AG08395 (cell line): ENCODE measurements at regions not wholly inside any gene's neighbourhood (a gene's known extent, or its start where the extent isn't known, plus 50 kb on each side); places are given as distances from the start of the nearest gene placed in this dataset.
"Not testable (repeated sequence)": the region's sequence is repeated elsewhere in the genome, so short reads cannot be mapped to it uniquely, and the experiment has no call there.

Experiments
- DNase-seq: peaks from one replicate; pipeline ENCODE4 v3.0.0; 2012; ENCODE audit warnings: mixed read lengths, low spot score

DNA sequence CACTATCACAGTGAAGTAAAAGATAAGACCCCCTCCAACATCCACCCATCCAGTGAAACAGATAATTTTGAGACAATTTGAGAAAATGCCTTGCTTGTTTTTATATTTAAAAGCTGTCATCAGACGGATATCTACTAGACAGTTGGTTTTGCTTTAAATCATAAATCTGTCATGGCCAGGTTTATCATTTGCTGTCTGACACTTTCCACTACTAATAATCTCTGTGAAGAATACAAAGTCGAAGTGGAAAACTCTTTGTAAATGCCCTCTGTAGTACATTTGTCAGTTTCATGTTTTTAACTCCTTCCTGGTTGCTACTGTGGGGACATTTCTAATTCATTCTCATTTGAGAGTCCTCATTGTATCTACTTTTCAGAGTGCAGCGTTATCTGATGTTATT is 1606.2 kb upstream of the PCDH7 start:
- DNase-seq = no peak

DNA sequence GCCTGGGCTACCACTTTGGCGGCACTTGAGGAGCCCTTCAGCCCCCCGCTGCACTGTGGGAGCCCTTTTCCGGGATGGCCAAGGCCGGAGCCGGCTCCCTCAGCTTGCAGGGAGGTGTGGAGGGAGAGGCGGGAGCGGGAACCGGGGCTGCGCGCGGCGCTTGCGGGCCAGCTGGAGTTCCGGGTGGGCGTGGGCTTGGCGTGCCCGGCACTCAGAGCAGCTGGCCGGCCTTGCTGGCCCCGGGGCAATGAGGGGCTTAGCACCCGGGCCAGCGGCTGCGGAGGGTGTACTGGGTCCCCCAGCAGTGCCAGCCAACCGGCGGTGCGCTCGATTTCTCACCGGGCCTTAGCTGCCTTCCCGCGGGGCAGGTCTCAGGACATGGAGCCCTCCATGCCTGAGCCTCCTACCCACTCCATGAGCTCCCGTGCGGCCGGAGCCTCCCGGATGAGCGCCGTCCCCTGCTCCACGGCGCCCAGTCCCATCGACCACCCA is 1602.9 kb upstream of the PCDH7 start:
- DNase-seq = not testable (repeated sequence)

GRCh38 chr4:29121586-29121985 is 1598.6 kb upstream of the PCDH7 start:
- DNase-seq = no peak

DNA sequence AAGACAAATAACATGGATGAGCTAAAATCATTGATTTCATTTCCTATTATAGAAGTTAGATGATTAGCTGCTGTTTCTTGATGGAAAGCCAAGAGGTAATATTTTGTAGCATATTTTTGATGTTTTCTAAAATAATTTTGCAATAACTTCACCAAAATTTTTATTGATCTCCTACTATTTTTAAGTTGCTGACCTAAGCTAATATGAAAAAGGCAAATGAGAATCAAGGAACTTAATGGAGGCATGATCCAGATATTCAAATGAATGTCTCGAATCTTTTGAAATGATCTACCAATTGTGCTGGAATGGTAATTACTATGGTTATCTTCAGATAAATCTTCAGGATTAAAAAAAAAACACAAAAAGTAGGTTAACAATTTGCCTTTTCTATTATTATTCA is 1591.4 kb upstream of the PCDH7 start:
- no peak for DNase-seq

DNA sequence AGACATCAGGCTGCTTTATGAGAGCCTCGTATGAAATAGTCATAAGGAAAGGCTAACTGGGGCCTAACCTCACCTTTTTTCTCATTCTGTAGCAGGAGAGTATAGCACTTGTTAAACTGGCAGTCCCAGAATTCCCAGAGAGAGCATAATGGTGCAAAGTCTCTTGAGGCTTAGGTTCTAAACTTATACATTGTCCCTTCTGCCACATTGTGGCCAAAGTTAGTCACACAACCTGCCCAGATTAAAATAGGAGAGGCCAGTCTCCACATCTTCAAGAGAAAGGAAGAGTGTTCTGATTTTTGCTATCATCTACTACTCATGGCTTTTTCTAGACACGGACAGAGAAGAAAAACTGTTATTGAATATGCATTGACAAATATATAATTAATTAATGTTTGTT is 1588.9 kb upstream of the PCDH7 start:
- DNase-seq = no peak

DNA sequence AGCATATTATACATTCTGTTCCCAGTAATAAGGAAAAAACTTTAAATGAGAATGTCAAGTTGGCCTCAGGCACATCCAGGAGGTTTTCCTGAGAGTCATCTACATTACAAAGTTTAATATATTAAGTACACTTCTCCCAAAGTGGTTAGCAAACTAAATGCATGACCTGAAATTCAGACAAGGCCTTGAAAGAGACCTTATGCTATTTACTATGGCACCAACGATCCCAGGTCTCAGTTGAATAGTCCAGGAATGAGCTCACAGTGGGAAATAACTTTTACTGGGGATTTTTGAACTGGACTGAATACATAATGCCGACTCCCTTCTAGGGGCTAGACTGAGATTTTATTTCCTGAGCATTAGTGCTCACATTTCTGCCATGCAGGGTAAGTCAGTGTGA is 1577.5 kb upstream of the PCDH7 start:
- DNase-seq = no peak

DNA sequence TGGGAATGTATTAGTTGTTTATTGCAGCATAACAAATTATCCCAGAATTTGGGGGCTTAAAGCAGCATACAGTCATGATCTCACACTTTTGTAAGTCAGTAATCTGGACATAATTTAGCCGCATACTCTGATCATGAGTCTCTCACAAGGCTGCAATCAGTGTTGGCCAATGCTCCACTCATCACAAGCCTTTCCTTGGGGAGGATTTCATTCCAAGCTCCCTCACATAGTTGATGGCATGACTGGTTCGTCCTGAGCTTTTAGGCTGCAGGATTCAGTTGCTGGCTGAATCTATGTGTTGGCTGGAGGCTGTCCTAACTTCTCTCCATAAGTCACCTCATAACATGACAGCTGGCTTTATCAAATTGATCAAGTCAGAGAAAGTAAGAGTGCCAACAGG is 1568.6 kb upstream of the PCDH7 start:
- no peak for DNase-seq

DNA sequence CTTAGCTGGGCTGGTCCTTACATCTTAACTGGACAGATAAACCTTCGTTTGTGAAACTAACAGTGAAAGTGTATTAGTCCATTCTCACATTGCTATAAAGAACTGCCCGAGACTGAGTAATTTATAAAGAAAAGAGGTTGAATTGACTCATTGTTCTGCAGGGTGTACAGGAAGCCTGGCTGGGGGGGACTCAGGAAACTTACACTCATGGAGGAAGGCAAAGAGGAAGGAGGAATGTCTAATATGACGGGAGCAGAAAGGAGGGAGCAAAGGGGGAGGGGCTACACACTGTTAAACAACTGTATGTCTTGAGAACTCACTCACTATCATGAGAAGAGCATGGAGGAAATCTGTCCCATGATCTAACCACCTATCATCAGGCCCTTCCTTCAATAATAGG is 1566.5 kb upstream of the PCDH7 start:
- no peak for DNase-seq

- no peak for DNase-seq
These were observed 1544.9 kb upstream of the PCDH7 start for GRCh38 chr4:29175291-29175690.

DNA sequence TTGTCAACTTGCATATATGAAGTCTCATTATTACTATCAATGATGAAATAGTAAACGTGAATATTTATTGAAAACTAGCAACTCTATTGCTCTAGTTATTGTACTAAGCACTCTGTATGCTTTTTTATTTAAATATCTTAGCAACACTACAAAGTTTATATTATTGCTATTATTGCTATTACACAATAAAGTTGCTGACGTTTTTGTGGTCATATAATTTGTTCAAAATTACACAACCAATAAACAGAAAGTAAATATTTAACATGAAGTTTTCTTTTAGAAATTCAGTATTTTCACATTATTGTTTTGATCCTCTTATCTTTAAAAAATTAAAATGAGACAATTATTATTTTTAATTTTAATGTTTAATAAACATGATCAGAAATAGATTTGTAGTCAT is 1521.1 kb upstream of the PCDH7 start:
- no peak for DNase-seq

- no peak for DNase-seq
These were observed 1520.7 kb upstream of the PCDH7 start for GRCh38 chr4:29199485-29199884.

DNA sequence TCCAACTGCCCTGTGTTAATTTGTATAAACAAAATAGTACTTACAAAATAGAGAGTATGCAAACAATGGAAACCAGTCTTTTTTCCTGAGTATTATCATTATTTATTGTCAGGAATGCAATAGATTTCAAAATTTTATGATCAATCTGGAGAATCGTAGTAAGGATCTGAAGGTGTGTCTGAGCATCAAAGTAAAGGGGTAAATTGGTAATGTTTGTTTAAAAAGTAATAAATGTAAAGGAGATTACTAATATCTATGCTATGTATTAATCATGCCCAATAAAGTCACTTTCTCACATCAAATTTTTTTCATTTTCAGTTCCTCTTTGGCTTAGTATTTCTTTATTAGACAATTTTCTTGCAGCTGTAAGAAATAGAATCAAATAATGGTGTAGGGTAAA is 1507.1 kb upstream of the PCDH7 start:
- DNase-seq = no peak

DNA sequence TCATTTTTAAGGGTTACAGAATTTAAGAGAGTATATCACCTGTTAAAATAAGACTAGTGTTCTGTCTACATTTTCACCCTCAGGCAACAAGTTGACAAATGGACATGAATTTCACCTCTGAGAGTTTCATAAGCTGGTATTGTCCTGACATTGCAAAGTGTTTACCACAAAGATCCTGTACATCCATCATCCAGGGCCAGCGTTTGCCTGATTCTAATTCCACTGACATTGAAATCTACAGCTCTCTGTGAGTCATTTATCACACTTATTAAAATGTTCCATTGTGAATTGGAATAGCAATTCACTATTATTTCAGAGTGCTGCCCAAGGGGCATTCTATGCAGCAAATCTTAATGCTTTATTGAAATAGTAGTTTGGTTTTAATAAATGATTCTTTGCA is 1499.4 kb upstream of the PCDH7 start:
- no peak for DNase-seq

DNA sequence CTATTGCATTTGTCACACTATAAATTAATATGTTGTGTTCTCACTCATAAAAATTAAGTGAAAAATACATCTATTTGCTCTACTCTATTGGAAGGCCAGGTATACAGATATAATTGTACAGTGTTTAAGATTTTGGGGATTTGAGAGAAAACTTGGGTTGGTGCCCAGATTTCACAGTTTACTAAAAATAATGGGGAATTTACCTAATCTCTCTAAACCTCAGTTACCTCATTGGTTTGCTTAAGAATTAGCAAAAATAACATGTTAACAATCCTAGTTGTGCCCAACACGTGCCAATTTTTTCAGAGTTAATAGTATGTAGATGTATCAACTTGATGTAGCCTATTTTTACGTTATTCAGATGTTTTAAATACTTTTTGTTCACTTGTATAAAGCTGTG is 1495.3 kb upstream of the PCDH7 start:
- no peak for DNase-seq

DNA sequence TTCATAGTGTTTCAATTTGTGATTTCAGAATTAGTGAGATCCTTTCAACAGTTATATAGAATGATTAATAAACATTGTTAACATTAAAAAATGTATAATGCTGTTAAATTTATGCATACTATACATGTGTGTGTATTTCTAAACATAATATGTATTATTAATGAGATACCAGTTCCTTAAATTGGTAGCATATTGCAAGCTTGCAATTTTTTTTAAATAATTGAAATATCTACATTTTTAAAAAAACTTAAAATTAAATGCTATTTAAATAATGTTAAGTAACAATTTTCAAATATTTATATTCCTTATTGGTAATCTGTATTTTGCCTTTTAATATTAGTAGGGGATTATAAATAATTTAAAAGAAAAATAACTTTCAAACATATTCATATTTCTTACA is 1479.5 kb upstream of the PCDH7 start:
- no peak for DNase-seq

- no peak for DNase-seq
These were observed 1477.1 kb upstream of the PCDH7 start for GRCh38 chr4:29243054-29243453.

DNA sequence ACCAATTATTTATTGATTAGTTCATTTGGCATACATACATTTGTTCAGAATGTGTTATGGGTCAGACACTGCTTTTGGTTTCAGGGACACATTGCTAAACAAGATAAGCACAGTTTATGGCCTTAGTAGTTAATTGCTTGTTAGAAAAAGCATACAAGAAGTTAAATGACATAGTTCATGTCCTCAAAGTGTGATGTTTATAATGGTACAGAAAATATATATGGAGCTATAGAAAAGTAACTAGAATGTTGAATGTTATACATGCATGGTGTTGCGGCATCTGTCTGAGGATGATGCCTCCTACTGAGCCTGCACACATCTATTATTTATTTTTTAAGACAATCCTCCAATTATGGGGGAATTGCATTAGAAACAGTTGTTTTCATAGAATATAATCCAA is 1476.3 kb upstream of the PCDH7 start:
- no peak for DNase-seq

DNA sequence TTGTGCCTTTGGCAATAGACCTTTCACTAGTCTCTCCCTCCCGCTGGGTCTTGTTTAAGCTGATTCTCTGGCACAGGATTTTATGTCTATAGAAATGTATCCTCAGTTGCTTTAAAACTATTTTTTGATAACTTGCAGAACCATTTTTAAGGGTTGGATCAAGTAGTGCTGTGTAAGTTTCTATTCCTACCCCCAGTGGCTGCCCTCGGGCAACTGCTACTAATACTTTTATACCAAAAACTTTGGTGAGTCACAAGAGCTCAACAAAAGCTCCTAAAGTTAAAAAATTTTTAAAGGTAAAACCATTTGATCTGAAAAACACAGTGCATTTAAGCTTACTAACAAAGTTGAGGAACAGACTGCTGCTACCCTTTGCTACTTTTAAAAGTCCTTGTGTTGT is 1460.6 kb upstream of the PCDH7 start:
- no peak for DNase-seq

DNA sequence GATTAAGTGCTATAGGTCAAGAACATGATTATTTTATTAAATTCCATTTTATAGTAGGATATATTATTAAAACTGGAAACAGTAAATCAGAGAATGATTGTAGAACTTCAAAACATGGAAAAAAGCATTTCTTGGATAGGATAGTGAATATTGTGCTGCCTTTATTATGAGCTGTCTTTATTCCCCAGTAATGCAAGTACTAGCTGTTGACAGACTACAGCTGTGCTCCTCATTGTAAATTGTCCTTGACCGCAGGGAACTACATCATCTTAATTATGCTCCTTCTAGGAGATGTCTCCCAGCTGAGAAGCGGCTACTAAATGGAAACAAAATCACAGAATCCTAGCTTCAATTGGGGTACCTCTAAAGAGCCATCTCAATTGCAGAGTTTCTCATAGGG is 1457.2 kb upstream of the PCDH7 start:
- no peak for DNase-seq

DNA sequence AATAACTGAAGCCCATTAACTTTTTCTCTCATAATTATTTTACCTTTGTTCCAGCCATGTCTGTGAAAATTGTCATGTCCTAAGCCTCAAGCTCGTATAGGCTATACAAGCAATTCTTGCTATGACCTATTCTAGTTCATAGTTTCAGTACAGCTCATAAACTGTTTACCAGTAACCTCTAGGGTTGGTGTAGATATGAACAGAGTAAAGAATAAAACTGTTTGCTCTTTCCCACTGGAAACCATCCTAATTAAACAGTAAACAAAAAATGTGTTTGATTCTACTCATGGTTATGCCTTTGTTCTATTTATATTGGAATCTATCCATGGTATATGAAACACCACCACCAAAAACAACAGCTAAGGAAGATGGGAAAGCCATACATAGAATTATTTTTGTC is 1444.0 kb upstream of the PCDH7 start:
- no peak for DNase-seq

DNA sequence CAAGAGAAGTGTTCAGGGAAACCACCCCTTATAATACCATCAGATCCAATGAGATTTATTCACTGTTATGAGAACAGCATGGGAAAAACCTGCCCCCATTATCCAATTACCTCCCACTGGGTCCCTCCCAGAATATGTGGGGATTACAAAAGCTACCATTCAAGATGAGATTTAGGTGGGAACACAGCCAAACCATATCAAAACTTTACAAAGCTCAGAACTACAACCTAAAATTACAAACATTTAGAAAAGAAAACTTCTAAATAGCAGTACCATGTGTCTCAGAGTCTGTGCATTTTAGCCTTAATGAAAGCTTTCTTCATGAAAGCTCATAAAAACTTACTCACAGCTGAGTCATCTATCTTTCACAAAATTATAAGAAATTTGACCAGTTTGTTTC is 1442.8 kb upstream of the PCDH7 start:
- no peak for DNase-seq

DNA sequence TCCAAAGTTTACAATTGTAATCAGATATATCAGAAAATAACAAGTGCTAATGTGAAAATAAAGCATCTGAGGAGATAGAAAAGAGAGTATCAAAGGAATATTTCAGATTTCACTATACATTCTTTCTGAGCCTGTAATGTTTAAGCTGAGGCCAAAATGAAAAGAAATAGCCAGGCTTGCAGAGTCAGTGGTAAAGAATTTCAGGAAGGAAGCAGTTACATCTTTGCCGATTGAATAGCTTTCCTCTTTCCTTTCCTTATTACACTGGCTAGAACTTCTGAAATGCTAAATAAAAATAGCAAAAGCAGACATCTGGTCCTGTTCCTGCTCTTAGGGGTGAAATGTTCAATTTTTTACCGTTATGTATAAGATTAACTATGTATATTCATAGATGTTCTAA is 1441.6 kb upstream of the PCDH7 start:
- no peak for DNase-seq

GRCh38 chr4:29289118-29289517 is 1431.1 kb upstream of the PCDH7 start:
- no peak for DNase-seq

- no peak for DNase-seq
These were observed 1424.9 kb upstream of the PCDH7 start for GRCh38 chr4:29295280-29295679.

DNA sequence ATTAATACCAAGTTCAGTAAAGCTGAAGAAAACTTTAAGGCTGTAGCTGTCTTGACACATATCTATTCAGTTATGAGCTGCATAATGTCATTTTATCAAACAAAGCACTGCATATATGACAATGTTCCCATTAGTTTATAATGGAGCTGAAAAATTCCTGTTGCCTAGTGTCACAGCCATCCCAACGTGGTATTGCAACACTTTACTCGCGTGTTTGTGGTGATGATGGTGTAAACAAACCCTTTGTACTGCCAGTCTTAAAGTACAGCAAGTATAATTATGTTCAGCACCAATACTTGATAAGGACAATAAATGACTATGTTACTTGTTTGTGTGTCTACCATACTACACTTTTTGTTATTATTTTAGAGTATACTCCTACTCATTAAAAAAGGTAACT is 1415.6 kb upstream of the PCDH7 start:
- no peak for DNase-seq
